HepG2 (cell line): ENCODE measurements at regions not wholly inside any gene's neighbourhood (a gene's known extent, or its start where the extent isn't known, plus 50 kb on each side); places are given as distances from the start of the nearest gene placed in this dataset.
"Not testable (repeated sequence)": the region's sequence is repeated elsewhere in the genome, so short reads cannot be mapped to it uniquely, and the experiment has no call there.

Source experiments
- ATAC-seq: fragments of 200-7000 bp; cut with Tn5 transposase; 3 replicates; pipeline ENCODE4 v1.9.1; 2020; ENCODE audit warnings: mild to moderate bottlenecking, moderate library complexity
- BruUV-seq: library from RNA; stranded (reverse); fragments of 400-500 nt; replicated peaks from 2 replicates; lab custom pipeline; 2021; lab: Mats Ljungman, UMichigan
- CTCF ChIA-PET: fragments of 300-600 bp; formaldehyde crosslinking; extraction: SDS; loops from one replicate; lab custom pipeline; 2021; ENCODE audit warnings: low total read pairs, inconsistent platforms, low intra/inter-chr PET ratio; lab: Yijun Ruan, JAX
- POLR2A ChIA-PET: fragments of 350-600 bp; sonication (Branson Sonifier 250); formaldehyde crosslinking; loops from one replicate; lab custom pipeline; 2020; ENCODE audit warnings: antibody characterized with exemption, inconsistent platforms; lab: Yijun Ruan, JAX
- DNase-seq: peaks from one replicate; pipeline ENCODE4 v3.0.0-alpha.2; 2015; ENCODE audit warnings: low spot score
- FAIRE-seq: peaks from 3 replicates; lab custom pipeline; 2011; peaks lifted over from hg19 to GRCh38; lab: Jason Lieb, UNC
- H2AFZ ChIP-seq: one replicate; pipeline ENCODE4 v1.6.1; 2011; ENCODE audit warnings: low read length, inconsistent platforms
- H3K27ac ChIP-seq: fragments of 300-600 bp; 3 replicates; pipeline ENCODE4 v1.8.0; 2011; ENCODE audit warnings: mixed run types, mild to moderate bottlenecking, mixed read lengths, low read length, inconsistent platforms; ENCODE audit not compliant: insufficient read depth; ENCODE audit errors: extremely low read length
- H3K27me3 ChIP-seq, 2 experiments: fragments of 200-600 bp in 1 of 2; 2 replicates in 1 of 2; 3 replicates in 1 of 2; pipeline versions ENCODE4 v1.6.0 to v1.8.0; 2011; ENCODE audit warnings: low read length in 2 of 2, mild to moderate bottlenecking in 2 of 2, moderate library complexity in 2 of 2, inconsistent platforms in 1 of 2; ENCODE audit not compliant: insufficient read depth in 2 of 2, control insufficient read depth in 1 of 2
- H3K36me3 ChIP-seq, 2 experiments: fragments of 200-600 bp in 1 of 2; replicated peaks in 1 of 2; 2 replicates in 1 of 2; 3 replicates in 1 of 2; pipeline versions ENCODE4 v1.5.1 to v1.8.0; 2011; ENCODE audit warnings: low read length in 2 of 2, inconsistent platforms in 1 of 2; ENCODE audit not compliant: insufficient read depth in 2 of 2, control insufficient read depth in 1 of 2
- H3K4me1 ChIP-seq: 2 replicates; pipeline ENCODE4 v1.5.1; 2012; ENCODE audit warnings: low read length, inconsistent platforms; ENCODE audit not compliant: insufficient read depth
- H3K4me2 ChIP-seq: 2 replicates; pipeline ENCODE4 v1.6.0; 2011; ENCODE audit warnings: low read depth, low read length, inconsistent platforms
- H3K4me3 ChIP-seq, 3 experiments: fragments of 200-600 bp in 1 of 3; sonication (generic), shearing (Covaris generic) in 1 of 3; replicated peaks in 1 of 3; 2 replicates each; pipeline ENCODE4 v1.5.1; 2011 to 2016; ENCODE audit warnings: low read length in 3 of 3, inconsistent platforms in 2 of 3, low read depth in 2 of 3, mild to moderate bottlenecking in 2 of 3, control low read depth in 1 of 3, mixed read lengths in 1 of 3; ENCODE audit not compliant: insufficient read depth in 1 of 3
- H3K79me2 ChIP-seq: one replicate; pipeline ENCODE4 v1.6.1; 2011; ENCODE audit warnings: low read length, inconsistent platforms; ENCODE audit not compliant: insufficient read depth
- H3K9ac ChIP-seq: 2 replicates; pipeline ENCODE4 v1.6.0; 2011; ENCODE audit warnings: mild to moderate bottlenecking, low read depth, low read length, inconsistent platforms; ENCODE audit not compliant: insufficient read depth
- H3K9me3 ChIP-seq: 2 replicates; pipeline ENCODE4 v1.5.1; 2012; ENCODE audit warnings: mild to moderate bottlenecking, low read length
- H4K20me1 ChIP-seq: 2 replicates; pipeline ENCODE4 v1.6.0; 2011; ENCODE audit warnings: inconsistent platforms, mild to moderate bottlenecking, low read length, moderate library complexity; ENCODE audit not compliant: insufficient read depth
- ARNT2 ChIP-seq: sonication (generic); formaldehyde crosslinking; IDR thresholded peaks from 2 replicates; pipeline ENCODE4 v1.8.0; 2022; ENCODE audit warnings: mild to moderate bottlenecking, low read depth, missing genetic modification reagents, moderate library complexity
- ARNTL ChIP-seq: sonication (generic); formaldehyde crosslinking; IDR thresholded peaks from 2 replicates; pipeline ENCODE4 v1.4.0; 2020; ENCODE audit warnings: mild to moderate bottlenecking, missing genetic modification reagents
- BCL6 ChIP-seq: IDR thresholded peaks from 2 replicates; pipeline ENCODE4 v1.6.1; 2016; ENCODE audit warnings: missing genetic modification reagents, missing compliant biosample characterization
- EZH2 ChIP-seq: conservative IDR thresholded peaks from 2 replicates; pipeline ENCODE4 v1.6.1; 2012; ENCODE audit warnings: mild to moderate bottlenecking, low read depth, low read length, moderate library complexity
- MLXIP ChIP-seq: sonication (generic); formaldehyde crosslinking; IDR thresholded peaks from 2 replicates; pipeline ENCODE4 v1.9.0; 2021; ENCODE audit warnings: missing genetic modification reagents, borderline replicate concordance
- NR3C1 ChIP-seq: sonication (generic); formaldehyde crosslinking; IDR thresholded peaks from 2 replicates; pipeline ENCODE4 v1.4.0; 2020; ENCODE audit warnings: missing genetic modification reagents
- PITX1 ChIP-seq: sonication (generic); formaldehyde crosslinking; IDR thresholded peaks from 2 replicates; pipeline ENCODE4 v1.5.1; 2020; ENCODE audit warnings: mild to moderate bottlenecking, missing genetic modification reagents
- REPIN1 ChIP-seq: sonication (generic); formaldehyde crosslinking; IDR thresholded peaks from 2 replicates; pipeline ENCODE4 v1.8.0; 2022; ENCODE audit warnings: missing genetic modification reagents, low read depth, mild to moderate bottlenecking, borderline replicate concordance
- SKI ChIP-seq: fragments of 450-650 bp; IDR thresholded peaks from one replicate; pipeline ENCODE4 v1.6.1; 2018; ENCODE audit warnings: mild to moderate bottlenecking; ENCODE audit not compliant: partially characterized antibody
- SP1 ChIP-seq, 2 experiments: fragments of 450-650 bp in 1 of 2; sonication (generic) in 1 of 2; formaldehyde crosslinking in 1 of 2; IDR thresholded peaks; 2 replicates each; pipeline versions ENCODE4 v1.4.0 to v1.6.1; 2016 to 2020; ENCODE audit warnings: missing genetic modification reagents in 1 of 2
- SYNCRIP ChIP-seq: fragments of 200-400 bp; formaldehyde crosslinking; IDR thresholded peaks from 2 replicates; pipeline ENCODE4 v1.6.1; 2018; ENCODE audit warnings: mild to moderate bottlenecking, low read depth, low read length; ENCODE audit not compliant: insufficient read depth
- TAF15 ChIP-seq: fragments of 200-400 bp; formaldehyde crosslinking; IDR thresholded peaks from one replicate; pipeline ENCODE4 v1.6.1; 2018; ENCODE audit warnings: mild to moderate bottlenecking, low read depth, low read length; ENCODE audit not compliant: poor library complexity, severe bottlenecking
- ZBTB20 ChIP-seq: sonication (generic); formaldehyde crosslinking; IDR thresholded peaks from 2 replicates; pipeline ENCODE4 v1.8.1; 2023; ENCODE audit warnings: missing genetic modification reagents, low read depth, mild to moderate bottlenecking, borderline replicate concordance
- ZNF256 ChIP-seq: sonication (generic); formaldehyde crosslinking; conservative IDR thresholded peaks from 2 replicates; pipeline ENCODE4 v1.4.0; 2020; ENCODE audit warnings: missing genetic modification reagents
- ZNF431 ChIP-seq: sonication (generic); formaldehyde crosslinking; IDR thresholded peaks from 2 replicates; pipeline ENCODE4 v1.9.0; 2022; ENCODE audit warnings: missing genetic modification reagents, low read depth, mild to moderate bottlenecking, borderline replicate concordance
- ZNF615 ChIP-seq: sonication (generic); formaldehyde crosslinking; IDR thresholded peaks from 2 replicates; pipeline ENCODE4 v1.5.0; 2020; ENCODE audit warnings: mild to moderate bottlenecking, missing genetic modification reagents, borderline replicate concordance
- WGBS: methylation state at CpG from one replicate; pipeline ENCODE4 v1.1.6; 2017; ENCODE audit warnings: low lambda C conversion rate; 5-methylcytosine and 5-hydroxymethylcytosine counted together
- in situ Hi-C: cut with HindIII; loops from 2 replicates; pipeline ENCODE4 v1.10.0; 2017; ENCODE audit warnings: low pct_unique_long_range_greater_than_20kb; ENCODE audit not compliant: extremely low pct_ligation_motif_present
- intact Hi-C: fragments of 100-400 bp; cut with micrococcal nuclease; formaldehyde crosslinking; loops from one replicate; pipeline ENCODE4 v1.10.0; 2022; ENCODE audit not compliant: unreplicated experiment

- CTCF ChIA-PET, POLR2A ChIA-PET, in situ Hi-C loops, BruUV-seq, H3K27me3 ChIP-seq, ATAC-seq, H3K4me2 ChIP-seq, FAIRE-seq, H3K79me2 ChIP-seq, H3K27ac ChIP-seq, H3K36me3 ChIP-seq, H3K9ac ChIP-seq, intact Hi-C loops, H4K20me1 ChIP-seq, H2AFZ ChIP-seq, H3K4me3 ChIP-seq, H3K9me3 ChIP-seq, DNase-seq, H3K4me1 ChIP-seq: not testable (repeated sequence)
- 2% methylated on average over 3 of the region's 3 CpGs for WGBS
Observed at GRCh38 chr4:104662269-104662668, 167.6 kb upstream of the CXXC4 start.

DNA sequence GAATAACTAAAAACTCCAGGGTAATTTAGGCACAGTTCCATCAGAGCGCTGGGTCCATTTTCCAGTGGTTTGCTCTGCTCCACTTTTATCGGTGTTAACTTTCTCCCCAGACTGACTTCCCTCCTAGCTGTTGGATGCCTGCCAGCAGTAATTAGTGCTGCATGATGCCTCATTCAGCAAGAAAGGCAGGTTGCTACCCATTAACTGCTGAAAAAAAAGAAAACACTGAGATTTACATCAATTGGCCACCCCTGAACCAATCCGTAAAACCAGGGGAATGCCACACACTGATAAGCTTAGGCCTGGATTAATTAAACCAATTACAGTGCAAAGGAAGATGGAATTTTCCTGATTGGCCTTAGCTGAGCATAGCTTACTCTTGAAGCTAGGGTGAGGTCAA is 182.4 kb upstream of the CXXC4 start:
- POLR2A ChIA-PET = no interaction called here
- 9% methylated on average over 3 of the region's 3 CpGs for WGBS
- Histone ChIP-seq H3K79me2 (no peaks in the 10 kb centered on the region), H3K27ac (no peak overlapping the region), H3K9me3 (no peaks in the 10 kb centered on the region), H3K27me3 (no peaks in the 10 kb centered on the region), H3K4me1 (no peaks in the 10 kb centered on the region), H4K20me1 (no peaks in the 10 kb centered on the region), H2AFZ (no peak overlapping the region), H3K9ac (no peak overlapping the region), H3K4me2 (no peak overlapping the region), H3K36me3 (no peaks in the 10 kb centered on the region), H3K4me3 (no peak overlapping the region)
- in situ Hi-C loops (no loop called here), intact Hi-C loops (no loop called here)
- TF ChIP-seq MLXIP (CRISPR knock-in tag) (no peak), ARNT2 (no peak), SYNCRIP (no peak), BCL6 (no peak), ZNF615 (CRISPR knock-in tag) (no peak), REPIN1 (no peak), ARNTL (CRISPR knock-in tag) (no peak), ZBTB20 (CRISPR knock-in tag) (no peak), TAF15 (no peak), ZNF431 (CRISPR knock-in tag) (no peak), EZH2 (no peak), SP1 (IDR thresholded peaks at IDR 0.05) (no peak), SP1 (CRISPR knock-in tag; IDR thresholded peaks at IDR 0.05) (no peak), NR3C1 (CRISPR knock-in tag) (no peak), SKI (no peak), ZNF256 (CRISPR knock-in tag) (no peak), PITX1 (CRISPR knock-in tag) (no peak)
- no peak for DNase-seq
- CTCF ChIA-PET = no interaction called here
- FAIRE-seq = no peak
- no TSS peak for BruUV-seq
- ATAC-seq = no peak
